ENCODE measurements at regions not wholly inside any gene's neighbourhood (a gene's known extent, or its start where the extent isn't known, plus 50 kb on each side); places are given as distances from the start of the nearest gene placed in this dataset.
"Not testable (repeated sequence)": the region's sequence is repeated elsewhere in the genome, so short reads cannot be mapped to it uniquely, and the experiment has no call there.

- peaks cover 0 to 4% (median 0%) of the 10 kb centered on the region in 3 donors for H3K4me1 ChIP-seq
- peaks cover 0 to 16% (median 0%) of the 10 kb centered on the region in 3 donors for H3K9me3 ChIP-seq
- no peak overlapping the region for H3K27ac ChIP-seq
- H3K4me3 ChIP-seq = no peak overlapping the region
- 100% methylated on average over 1 of the region's 1 CpG; no CpG with 5 or more reads in 1 of the 2 donors for WGBS, 2 donors (ENCODE audit: low coverage in 1 of 2)
- TF ChIP-seq POLR2AphosphoS5 (IDR thresholded peaks at IDR 0.05) = no peak
- no peak for TF ChIP-seq CTCF (IDR thresholded peaks at IDR 0.05)
- TF ChIP-seq EP300 (IDR thresholded peaks at IDR 0.05) = no peak
- no peak for TF ChIP-seq POLR2A (IDR thresholded peaks at IDR 0.05)
- H3K36me3 ChIP-seq = no peaks in the 10 kb centered on the region
- peaks cover 31% of the 10 kb centered on the region for H3K27me3 ChIP-seq
- ATAC-seq = no peak
Measured at GRCh38 chr16:9014389-9014788, 50.7 kb upstream of the USP7 start.

GRCh38 chr16:9015489-9015888 lies 51.8 kb upstream of the USP7 start:
- H3K9me3 ChIP-seq = peaks cover 0 to 16% (median 0%) of the 10 kb centered on the region in 3 donors
- no peak overlapping the region for H3K27ac ChIP-seq
- ATAC-seq = no peak
- H3K36me3 ChIP-seq = no peaks in the 10 kb centered on the region
- peaks cover 31% of the 10 kb centered on the region for H3K27me3 ChIP-seq
- WGBS, 2 donors (ENCODE audit: low coverage in 1 of 2) = 80% methylated on average over 1 to 2 of the region's 10 CpGs
- no peak overlapping the region for H3K4me3 ChIP-seq
- H3K4me1 ChIP-seq = peaks cover 0 to 4% (median 0%) of the 10 kb centered on the region in 3 donors
- TF ChIP-seq EP300 (IDR thresholded peaks at IDR 0.05) (no peak), CTCF (IDR thresholded peaks at IDR 0.05) (no peak), POLR2A (IDR thresholded peaks at IDR 0.05) (no peak), POLR2AphosphoS5 (IDR thresholded peaks at IDR 0.05) (no peak)

GRCh38 chr16:9016005-9016404 lies 52.3 kb upstream of the USP7 start:
- not testable (repeated sequence) for ATAC-seq, H3K4me1 ChIP-seq, H3K27ac ChIP-seq, H3K4me3 ChIP-seq, H3K36me3 ChIP-seq
- peaks cover 0 to 16% (median 0%) of the 10 kb centered on the region in 3 donors for H3K9me3 ChIP-seq
- WGBS, 2 donors (ENCODE audit: low coverage in 1 of 2) = 100% methylated on average over 1 of the region's 1 CpG
- peaks cover 31% of the 10 kb centered on the region for H3K27me3 ChIP-seq

GRCh38 chr16:9016824-9017223 lies 53.1 kb upstream of the USP7 start:
- no peak for ATAC-seq
- TF ChIP-seq EP300 (IDR thresholded peaks at IDR 0.05) = no peak
- H3K4me3 ChIP-seq = no peak overlapping the region
- no peak overlapping the region for H3K27ac ChIP-seq
- peaks cover 0 to 16% (median 0%) of the 10 kb centered on the region in 3 donors for H3K9me3 ChIP-seq
- WGBS, 2 donors (ENCODE audit: low coverage in 1 of 2) = 81 to 100% methylated on average over 1 to 3 of the region's 3 CpGs
- H3K4me1 ChIP-seq = peaks cover 0 to 4% (median 0%) of the 10 kb centered on the region in 3 donors
- peaks cover 25% of the 10 kb centered on the region for H3K27me3 ChIP-seq
- no peaks in the 10 kb centered on the region for H3K36me3 ChIP-seq

GRCh38 chr16:9027070-9027799 lies 63.5 kb upstream of the USP7 start:
- 76 to 77% methylated on average over 7 to 10 of the region's 13 CpGs for WGBS, 2 donors (ENCODE audit: low coverage in 1 of 2)
- H3K27ac ChIP-seq = no peak overlapping the region

GRCh38 chr16:9028491-9028890 lies 63.0 kb upstream of the HAPSTR1 start:
- not testable (repeated sequence) for H3K27ac ChIP-seq

More at GRCh38 chr16:9027070-9027799, 63.5 kb upstream of the USP7 start:
- Histone ChIP-seq H3K4me3 (no peak overlapping the region), H3K36me3 (no peaks in the 10 kb centered on the region), H3K4me1 (no peaks in the 10 kb centered on the region), H3K27me3 (no peaks in the 10 kb centered on the region), H3K9me3 (no peaks in the 10 kb centered on the region)
- no peak for TF ChIP-seq POLR2A (IDR thresholded peaks at IDR 0.05)
- TF ChIP-seq CTCF (IDR thresholded peaks at IDR 0.05) = no peak
- no peak for TF ChIP-seq POLR2AphosphoS5 (IDR thresholded peaks at IDR 0.05)
- no peak for TF ChIP-seq EP300 (IDR thresholded peaks at IDR 0.05)
- no peak for ATAC-seq

More at GRCh38 chr16:9028491-9028890, 63.0 kb upstream of the HAPSTR1 start:
- ATAC-seq, H3K36me3 ChIP-seq, H3K4me1 ChIP-seq, H3K4me3 ChIP-seq, H3K27me3 ChIP-seq, H3K9me3 ChIP-seq: not testable (repeated sequence)
- WGBS, 2 donors (ENCODE audit: low coverage in 1 of 2) = 77 to 87% methylated on average over 5 to 7 of the region's 21 CpGs

Measured in gastroesophageal sphincter (tissue), 4 donors.